SK-N-SH treated with all-trans-retinoic acid at 6 μM for 48 hours (cell line): ENCODE measurements at regions not wholly inside any gene's neighbourhood (a gene's known extent, or its start where the extent isn't known, plus 50 kb on each side); places are given as distances from the start of the nearest gene placed in this dataset.

ENCODE experiments used
- ESRRG ChIP-seq: fragments of 250-450 bp; sonication (Bioruptor Pico); IDR thresholded peaks from 2 replicates; pipeline ENCODE4 v1.6.1; 2021; ENCODE audit warnings: mild to moderate bottlenecking
- GLIS3 ChIP-seq: fragments of 250-450 bp; sonication (Bioruptor Pico); IDR thresholded peaks from 2 replicates; pipeline ENCODE4 v1.5.0; 2020; ENCODE audit warnings: mild to moderate bottlenecking, moderate library complexity
- ISL1 ChIP-seq: fragments of 250-450 bp; sonication (Bioruptor Pico); IDR thresholded peaks from 2 replicates; pipeline ENCODE4 v2.1.2; 2022; ENCODE audit warnings: mild to moderate bottlenecking, moderate library complexity
- OSR1 ChIP-seq: fragments of 250-450 bp; sonication (Bioruptor Pico); IDR thresholded peaks from 2 replicates; pipeline ENCODE4 v1.8.0; 2022; ENCODE audit warnings: moderate library complexity, mild to moderate bottlenecking, inconsistent platforms
- PPARA ChIP-seq: fragments of 250-450 bp; sonication (Bioruptor Pico); IDR thresholded peaks from 2 replicates; pipeline ENCODE4 v1.5.0; 2020; ENCODE audit warnings: mild to moderate bottlenecking, borderline replicate concordance
- TCF4 ChIP-seq: fragments of 250-450 bp; sonication (Bioruptor Pico); IDR thresholded peaks from 2 replicates; pipeline ENCODE4 v1.8.0; 2021; ENCODE audit warnings: mild to moderate bottlenecking, moderate library complexity, borderline replicate concordance
- TOX ChIP-seq: fragments of 250-450 bp; sonication (Bioruptor Pico); IDR thresholded peaks from 2 replicates; pipeline ENCODE4 v1.8.0; 2021; ENCODE audit warnings: mild to moderate bottlenecking, moderate library complexity, borderline replicate concordance
- ZFP3 ChIP-seq: fragments of 250-450 bp; sonication (Bioruptor Pico); IDR thresholded peaks from 2 replicates; pipeline ENCODE4 v1.5.0; 2020; ENCODE audit warnings: mild to moderate bottlenecking, moderate library complexity
- ZFP30 ChIP-seq: fragments of 450-650 bp; formaldehyde crosslinking; IDR thresholded peaks from 2 replicates; pipeline ENCODE4 v1.5.0; 2022; ENCODE audit warnings: mild to moderate bottlenecking, moderate library complexity
- ZNF565 ChIP-seq: fragments of 450-650 bp; formaldehyde crosslinking; conservative IDR thresholded peaks from 2 replicates; pipeline ENCODE4 v1.5.0; 2020; ENCODE audit warnings: low read depth, mild to moderate bottlenecking, moderate library complexity
- ZNF8 ChIP-seq: fragments of 450-650 bp; formaldehyde crosslinking; IDR thresholded peaks from 2 replicates; pipeline ENCODE4 v1.5.0; 2020; ENCODE audit warnings: mild to moderate bottlenecking, moderate library complexity
- TF ChIP-seq, protein P1 (sequence below): fragments of 250-450 bp; sonication (Bioruptor Pico); IDR thresholded peaks from 2 replicates; pipeline ENCODE4 v1.8.0; 2020; ENCODE audit warnings: mild to moderate bottlenecking, moderate library complexity, borderline replicate concordance
- TF ChIP-seq, protein P2 (sequence below): fragments of 250-450 bp; sonication (Bioruptor Pico); IDR thresholded peaks from 2 replicates; pipeline ENCODE4 v1.5.1; 2020; ENCODE audit warnings: low read depth, mild to moderate bottlenecking, moderate library complexity
- TF ChIP-seq, protein P3 (sequence below): fragments of 250-450 bp; sonication (Bioruptor Pico); IDR thresholded peaks from 2 replicates; pipeline ENCODE4 v1.5.0; 2020; ENCODE audit warnings: mild to moderate bottlenecking, moderate library complexity

DNA sequence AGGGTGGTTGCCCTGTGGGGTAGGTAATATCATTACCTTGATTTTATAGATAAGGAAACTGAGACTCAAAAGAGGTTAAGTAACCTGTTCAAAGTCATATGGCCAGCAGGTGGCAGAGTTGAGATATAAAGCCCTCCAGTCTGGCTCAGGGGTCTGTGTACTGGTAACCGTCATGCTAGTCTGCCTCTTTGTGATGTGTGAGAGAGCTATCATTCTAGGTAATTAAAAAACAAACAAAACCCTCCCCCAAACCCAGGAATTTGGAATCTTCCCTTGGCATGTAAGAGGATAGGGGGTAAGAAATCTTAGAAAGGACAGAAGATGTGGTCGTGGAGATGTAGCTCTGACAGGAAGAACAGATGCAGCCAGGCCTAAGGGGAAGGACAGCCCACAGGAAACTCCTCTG lies 206.0 kb downstream of the CDC5L start:
- TF ChIP-seq ZFP3 (CRISPR knock-in tag) (no peak), ZNF8 (CRISPR knock-in tag) (no peak), TOX (CRISPR knock-in tag) (no peak), ZNF565 (no peak), OSR1 (no peak), ESRRG (CRISPR knock-in tag) (no peak), ZFP30 (CRISPR knock-in tag) (no peak), ISL1 (CRISPR knock-in tag) (no peak), PPARA (no peak), GLIS3 (no peak), TCF4 (CRISPR knock-in tag) (no peak)
- TF ChIP-seq, protein P1, sequence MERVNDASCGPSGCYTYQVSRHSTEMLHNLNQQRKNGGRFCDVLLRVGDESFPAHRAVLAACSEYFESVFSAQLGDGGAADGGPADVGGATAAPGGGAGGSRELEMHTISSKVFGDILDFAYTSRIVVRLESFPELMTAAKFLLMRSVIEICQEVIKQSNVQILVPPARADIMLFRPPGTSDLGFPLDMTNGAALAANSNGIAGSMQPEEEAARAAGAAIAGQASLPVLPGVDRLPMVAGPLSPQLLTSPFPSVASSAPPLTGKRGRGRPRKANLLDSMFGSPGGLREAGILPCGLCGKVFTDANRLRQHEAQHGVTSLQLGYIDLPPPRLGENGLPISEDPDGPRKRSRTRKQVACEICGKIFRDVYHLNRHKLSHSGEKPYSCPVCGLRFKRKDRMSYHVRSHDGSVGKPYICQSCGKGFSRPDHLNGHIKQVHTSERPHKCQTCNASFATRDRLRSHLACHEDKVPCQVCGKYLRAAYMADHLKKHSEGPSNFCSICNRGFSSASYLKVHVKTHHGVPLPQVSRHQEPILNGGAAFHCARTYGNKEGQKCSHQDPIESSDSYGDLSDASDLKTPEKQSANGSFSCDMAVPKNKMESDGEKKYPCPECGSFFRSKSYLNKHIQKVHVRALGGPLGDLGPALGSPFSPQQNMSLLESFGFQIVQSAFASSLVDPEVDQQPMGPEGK (CRISPR knock-in tag), result no peak
- TF ChIP-seq, protein P2, sequence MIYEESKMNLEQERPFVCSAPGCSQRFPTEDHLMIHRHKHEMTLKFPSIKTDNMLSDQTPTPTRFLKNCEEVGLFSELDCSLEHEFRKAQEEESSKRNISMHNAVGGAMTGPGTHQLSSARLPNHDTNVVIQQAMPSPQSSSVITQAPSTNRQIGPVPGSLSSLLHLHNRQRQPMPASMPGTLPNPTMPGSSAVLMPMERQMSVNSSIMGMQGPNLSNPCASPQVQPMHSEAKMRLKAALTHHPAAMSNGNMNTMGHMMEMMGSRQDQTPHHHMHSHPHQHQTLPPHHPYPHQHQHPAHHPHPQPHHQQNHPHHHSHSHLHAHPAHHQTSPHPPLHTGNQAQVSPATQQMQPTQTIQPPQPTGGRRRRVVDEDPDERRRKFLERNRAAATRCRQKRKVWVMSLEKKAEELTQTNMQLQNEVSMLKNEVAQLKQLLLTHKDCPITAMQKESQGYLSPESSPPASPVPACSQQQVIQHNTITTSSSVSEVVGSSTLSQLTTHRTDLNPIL (CRISPR knock-in tag), result no peak
- TF ChIP-seq, protein P3, sequence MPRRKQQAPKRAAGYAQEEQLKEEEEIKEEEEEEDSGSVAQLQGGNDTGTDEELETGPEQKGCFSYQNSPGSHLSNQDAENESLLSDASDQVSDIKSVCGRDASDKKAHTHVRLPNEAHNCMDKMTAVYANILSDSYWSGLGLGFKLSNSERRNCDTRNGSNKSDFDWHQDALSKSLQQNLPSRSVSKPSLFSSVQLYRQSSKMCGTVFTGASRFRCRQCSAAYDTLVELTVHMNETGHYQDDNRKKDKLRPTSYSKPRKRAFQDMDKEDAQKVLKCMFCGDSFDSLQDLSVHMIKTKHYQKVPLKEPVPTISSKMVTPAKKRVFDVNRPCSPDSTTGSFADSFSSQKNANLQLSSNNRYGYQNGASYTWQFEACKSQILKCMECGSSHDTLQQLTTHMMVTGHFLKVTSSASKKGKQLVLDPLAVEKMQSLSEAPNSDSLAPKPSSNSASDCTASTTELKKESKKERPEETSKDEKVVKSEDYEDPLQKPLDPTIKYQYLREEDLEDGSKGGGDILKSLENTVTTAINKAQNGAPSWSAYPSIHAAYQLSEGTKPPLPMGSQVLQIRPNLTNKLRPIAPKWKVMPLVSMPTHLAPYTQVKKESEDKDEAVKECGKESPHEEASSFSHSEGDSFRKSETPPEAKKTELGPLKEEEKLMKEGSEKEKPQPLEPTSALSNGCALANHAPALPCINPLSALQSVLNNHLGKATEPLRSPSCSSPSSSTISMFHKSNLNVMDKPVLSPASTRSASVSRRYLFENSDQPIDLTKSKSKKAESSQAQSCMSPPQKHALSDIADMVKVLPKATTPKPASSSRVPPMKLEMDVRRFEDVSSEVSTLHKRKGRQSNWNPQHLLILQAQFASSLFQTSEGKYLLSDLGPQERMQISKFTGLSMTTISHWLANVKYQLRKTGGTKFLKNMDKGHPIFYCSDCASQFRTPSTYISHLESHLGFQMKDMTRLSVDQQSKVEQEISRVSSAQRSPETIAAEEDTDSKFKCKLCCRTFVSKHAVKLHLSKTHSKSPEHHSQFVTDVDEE, result no peak
